Body of pancreas (tissue), 4 donors: ENCODE measurements at regions not wholly inside any gene's neighbourhood (a gene's known extent, or its start where the extent isn't known, plus 50 kb on each side); places are given as distances from the start of the nearest gene placed in this dataset.

Experiments used
- POLR2A ChIP-seq, 3 donors: fragments of 450-650 bp; IDR thresholded peaks; one replicate each; pipeline ENCODE4 v1.6.1; 2016; ENCODE audit warnings: antibody characterized with exemption in 3 of 3, mild to moderate bottlenecking in 2 of 3
- TF ChIP-seq, protein P1 (sequence below), 7 experiments: fragments of 450-650 bp in 4 of 7; fragments of 200-600 bp in 3 of 7; sonication (generic) in 3 of 7; IDR thresholded peaks; one replicate each; pipeline ENCODE4 v1.5.1; 2016 to 2019; ENCODE audit warnings: antibody characterized with exemption in 7 of 7

DNA sequence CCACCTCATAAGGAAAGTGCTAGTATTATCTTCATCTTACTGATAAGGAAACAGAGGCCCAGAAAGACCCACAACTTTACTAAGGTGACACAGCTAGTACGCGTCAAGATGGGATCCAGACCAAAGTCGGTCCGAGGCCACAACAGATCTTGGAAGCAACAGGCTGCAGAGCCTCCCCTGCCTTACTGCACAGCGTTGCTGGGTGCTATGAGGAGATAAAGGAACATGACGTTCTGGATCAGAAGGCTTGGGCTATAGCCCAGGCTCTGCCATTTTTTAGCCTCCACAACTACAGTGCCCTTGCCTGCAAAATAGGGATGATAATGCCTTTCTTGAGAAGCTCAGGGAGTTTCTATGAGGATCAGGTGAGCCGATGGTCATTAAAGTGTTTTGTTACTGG lies 144.1 kb downstream of the NMUR2 start:
- TF ChIP-seq POLR2A (IDR thresholded peaks at IDR 0.05), result no peak
- TF ChIP-seq, protein P1, sequence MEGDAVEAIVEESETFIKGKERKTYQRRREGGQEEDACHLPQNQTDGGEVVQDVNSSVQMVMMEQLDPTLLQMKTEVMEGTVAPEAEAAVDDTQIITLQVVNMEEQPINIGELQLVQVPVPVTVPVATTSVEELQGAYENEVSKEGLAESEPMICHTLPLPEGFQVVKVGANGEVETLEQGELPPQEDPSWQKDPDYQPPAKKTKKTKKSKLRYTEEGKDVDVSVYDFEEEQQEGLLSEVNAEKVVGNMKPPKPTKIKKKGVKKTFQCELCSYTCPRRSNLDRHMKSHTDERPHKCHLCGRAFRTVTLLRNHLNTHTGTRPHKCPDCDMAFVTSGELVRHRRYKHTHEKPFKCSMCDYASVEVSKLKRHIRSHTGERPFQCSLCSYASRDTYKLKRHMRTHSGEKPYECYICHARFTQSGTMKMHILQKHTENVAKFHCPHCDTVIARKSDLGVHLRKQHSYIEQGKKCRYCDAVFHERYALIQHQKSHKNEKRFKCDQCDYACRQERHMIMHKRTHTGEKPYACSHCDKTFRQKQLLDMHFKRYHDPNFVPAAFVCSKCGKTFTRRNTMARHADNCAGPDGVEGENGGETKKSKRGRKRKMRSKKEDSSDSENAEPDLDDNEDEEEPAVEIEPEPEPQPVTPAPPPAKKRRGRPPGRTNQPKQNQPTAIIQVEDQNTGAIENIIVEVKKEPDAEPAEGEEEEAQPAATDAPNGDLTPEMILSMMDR (IDR thresholded peaks at IDR 0.05), result no peak
